GM18870 (cell line): ENCODE measurements at regions not wholly inside any gene's neighbourhood (a gene's known extent, or its start where the extent isn't known, plus 50 kb on each side); places are given as distances from the start of the nearest gene placed in this dataset.
"Not testable (repeated sequence)": the region's sequence is repeated elsewhere in the genome, so short reads cannot be mapped to it uniquely, and the experiment has no call there.

Experiments used
- ATAC-seq: cut with Tn5 transposase; IDR thresholded peaks from one replicate; pipeline ENCODE4 v1.9.1; 2021; ENCODE audit warnings: moderate library complexity; ENCODE audit not compliant: unreplicated experiment

DNA sequence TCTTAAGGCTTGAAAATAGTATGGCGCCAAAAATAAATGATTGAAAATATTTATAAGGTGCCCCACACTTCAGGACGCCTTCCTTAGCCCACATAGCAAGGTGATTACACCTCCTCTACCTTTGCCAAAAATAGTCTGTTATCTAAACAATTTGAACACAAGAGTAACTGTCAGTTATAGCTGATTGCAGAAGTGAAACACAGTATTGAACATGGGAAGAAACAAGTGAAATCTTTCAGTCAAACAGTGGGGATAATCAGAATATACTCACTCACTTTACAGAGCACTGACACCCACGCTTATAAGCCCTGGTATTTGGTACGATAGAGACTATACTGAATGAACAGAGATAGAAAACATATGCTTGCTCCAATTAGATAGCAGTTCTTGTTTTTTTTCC lies 203.1 kb downstream of the RAB38 start:
- ATAC-seq: no peak

DNA sequence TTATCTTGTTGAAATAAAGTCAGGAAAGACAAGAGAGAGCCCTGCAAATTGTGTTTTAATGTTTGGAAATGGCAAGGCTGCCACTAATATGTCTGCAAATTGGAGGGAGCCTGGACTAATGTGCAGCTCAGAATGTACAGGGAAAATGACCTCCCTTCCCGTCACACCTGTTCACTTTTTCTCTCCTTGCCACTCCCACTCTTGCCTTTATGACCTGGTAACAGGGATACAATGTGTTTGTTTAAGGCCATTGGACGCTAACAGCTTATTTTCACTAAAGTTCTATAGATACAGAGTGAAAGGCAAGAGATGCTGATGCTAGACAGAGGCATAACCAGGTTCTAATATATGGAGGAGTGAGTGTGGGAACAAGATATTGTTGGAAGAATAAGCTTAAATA lies 203.9 kb downstream of the RAB38 start:
- ATAC-seq: no peak

DNA sequence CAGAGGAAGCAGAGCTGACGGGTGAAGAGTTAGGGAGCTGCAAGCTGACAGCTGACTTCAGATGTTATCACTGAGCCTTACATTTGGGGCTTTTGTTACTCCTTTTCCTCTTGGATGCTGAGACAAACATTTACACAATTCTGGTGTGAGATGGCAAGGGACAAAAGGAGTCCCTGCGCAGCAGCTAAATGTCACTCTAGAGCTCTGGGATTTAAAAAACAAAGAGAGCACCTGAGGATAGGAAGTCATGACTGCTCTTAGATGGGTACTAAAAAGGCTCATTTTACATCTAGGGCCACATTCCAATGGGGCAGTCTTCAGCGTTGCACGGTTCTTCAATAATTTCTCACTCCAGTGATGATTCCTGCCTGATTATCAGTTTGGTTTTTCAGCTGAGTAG lies 204.5 kb downstream of the RAB38 start:
- no peak for ATAC-seq

DNA sequence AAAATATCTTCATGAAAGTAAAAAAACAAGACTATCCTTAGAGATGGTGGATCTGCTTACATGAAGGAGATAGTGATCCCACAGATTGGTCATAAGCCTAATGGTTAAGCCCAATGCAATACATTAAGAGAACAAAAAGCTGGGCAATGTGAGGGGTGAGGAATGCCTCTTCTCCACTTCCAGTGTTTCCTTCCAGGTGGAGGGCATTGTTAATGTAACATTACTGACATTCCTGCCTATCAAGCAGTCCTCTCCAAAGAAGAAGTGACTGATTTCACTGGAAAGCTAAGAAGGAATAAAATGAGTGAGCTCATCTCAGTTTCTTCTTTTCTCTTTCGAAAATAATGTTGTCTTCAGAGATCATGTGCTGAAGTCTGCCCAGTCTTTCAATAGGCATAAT lies 207.8 kb downstream of the RAB38 start:
- no peak for ATAC-seq

DNA sequence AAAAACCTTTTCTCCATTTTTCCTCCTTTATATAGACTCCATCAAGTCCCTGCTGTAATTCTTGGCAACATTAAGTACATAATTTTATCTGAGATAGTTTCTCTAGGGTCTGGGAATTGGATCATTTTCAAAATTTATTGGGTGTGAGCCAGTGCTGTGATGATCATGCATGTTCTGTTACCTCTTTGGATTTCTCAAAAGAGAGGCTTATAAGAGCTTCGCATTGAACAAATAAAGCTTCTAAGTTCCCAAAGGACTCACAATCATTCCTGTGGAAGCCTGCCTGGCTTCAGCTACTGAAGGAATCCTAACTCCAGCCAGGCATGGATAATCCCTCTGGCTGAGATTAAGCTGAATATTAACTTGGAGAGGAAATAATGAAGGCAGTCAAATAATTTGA lies 208.5 kb downstream of the RAB38 start:
- no peak for ATAC-seq

DNA sequence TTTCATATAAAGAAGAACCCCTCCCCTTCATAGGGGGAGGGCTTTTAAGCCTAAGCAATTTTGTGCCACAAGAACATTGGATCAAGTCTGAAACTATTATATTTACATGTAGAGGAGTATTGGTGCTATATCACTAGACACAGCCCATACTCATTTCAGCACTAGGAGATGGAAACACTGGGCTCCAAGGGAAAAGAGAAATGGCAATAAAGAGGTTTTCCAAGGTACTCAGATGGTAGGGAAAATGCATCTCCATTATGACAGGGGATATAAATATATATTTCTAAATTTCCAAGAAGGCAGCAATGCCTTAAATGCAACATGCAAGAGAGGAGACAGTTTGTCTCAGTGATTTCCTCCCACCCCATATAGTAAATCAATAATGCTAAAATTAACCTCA lies 209.0 kb downstream of the RAB38 start:
- ATAC-seq: no peak

DNA sequence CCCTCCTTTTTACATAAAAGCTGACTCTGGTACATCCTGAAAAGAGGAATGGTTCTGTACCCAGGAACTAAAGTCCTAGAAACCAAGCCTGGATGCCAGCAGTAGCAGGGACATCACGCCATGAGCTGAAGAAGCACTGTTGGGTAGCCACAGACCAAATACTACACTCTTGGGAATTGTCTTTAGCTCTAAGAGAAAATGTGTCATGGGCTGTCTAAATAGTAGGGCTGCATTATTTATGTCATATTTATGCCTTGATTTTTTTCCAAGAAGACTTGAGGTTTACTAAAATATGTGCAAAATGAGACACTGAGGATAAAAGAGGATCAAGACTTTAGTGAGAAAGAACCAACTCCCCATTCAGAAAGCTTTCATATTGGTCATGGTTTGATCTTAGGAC lies 213.6 kb downstream of the RAB38 start:
- no peak for ATAC-seq

DNA sequence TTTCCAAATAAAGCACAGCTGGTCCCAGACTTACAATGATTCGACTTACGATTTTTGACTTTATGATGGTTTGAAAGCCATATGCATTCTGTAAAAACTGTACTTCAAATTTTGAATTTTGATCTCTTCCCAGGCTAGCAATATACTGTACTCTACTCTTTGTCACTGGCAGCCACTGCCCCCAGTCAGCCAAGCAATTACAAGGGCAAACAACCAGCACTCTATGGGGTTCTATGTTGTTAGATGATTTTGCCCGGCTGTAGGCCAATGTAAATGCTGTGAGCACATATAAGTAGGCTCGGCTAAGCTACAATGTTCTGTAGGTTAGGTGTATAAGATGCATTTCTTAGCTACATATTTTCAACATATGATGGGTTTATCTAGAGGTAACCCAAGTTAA lies 217.3 kb downstream of the RAB38 start:
- ATAC-seq: no peak

DNA sequence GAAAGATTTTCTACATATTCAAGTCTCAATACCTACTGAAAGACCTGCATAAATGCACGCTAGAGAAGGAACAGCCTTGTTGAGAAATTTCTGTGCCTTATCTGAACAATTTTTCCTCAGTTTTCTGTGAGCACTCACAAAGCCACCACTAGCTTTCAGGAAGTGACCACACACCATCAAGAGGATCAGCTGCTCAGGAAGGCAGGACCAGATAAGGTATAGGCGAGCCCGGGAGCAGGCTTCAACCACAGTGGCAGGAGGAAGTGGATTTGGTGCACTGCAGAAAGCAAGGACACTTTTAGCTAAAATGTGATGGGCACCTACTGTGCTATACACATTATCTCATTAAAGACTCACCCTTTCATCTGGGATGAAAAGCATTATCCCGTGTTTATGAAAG lies 220.8 kb downstream of the RAB38 start:
- ATAC-seq: no peak

DNA sequence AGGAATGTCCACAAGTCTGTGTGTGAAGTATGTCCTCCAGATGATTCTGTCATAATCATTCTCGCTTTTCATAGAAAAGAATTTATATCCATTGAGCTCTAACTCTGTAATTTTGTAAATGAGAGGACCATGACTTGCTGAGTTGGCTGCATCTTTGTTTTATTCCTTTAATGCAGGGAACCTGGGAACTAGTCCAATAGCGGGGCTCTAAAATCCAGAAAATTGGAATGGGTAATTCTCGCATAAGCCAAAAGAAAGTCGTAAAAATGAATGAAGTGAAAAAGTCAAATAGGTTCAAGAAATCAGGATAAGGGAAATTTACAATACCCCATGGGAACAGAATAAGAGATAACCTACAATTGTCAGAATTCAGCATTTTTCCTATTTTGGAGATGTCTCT lies 232.5 kb downstream of the RAB38 start:
- ATAC-seq: no peak

DNA sequence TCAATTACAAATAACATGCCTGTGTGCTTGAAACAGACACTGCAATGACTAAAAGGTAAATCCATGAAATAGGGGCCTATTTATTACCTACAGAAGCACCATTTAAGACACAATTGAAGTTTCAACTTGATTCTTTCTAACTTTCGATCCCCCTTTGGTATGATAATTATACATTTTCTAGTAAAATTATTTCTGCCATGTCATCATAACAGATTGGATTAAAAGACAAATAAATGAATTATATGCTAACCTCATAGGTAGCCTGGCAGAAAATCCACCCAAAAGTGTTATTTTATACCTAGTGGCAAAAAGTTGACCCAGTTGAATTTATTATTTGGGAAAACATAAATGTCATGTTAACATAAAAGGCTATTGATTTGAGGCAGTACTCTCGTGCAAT lies 241.1 kb downstream of the RAB38 start:
- no peak for ATAC-seq

DNA sequence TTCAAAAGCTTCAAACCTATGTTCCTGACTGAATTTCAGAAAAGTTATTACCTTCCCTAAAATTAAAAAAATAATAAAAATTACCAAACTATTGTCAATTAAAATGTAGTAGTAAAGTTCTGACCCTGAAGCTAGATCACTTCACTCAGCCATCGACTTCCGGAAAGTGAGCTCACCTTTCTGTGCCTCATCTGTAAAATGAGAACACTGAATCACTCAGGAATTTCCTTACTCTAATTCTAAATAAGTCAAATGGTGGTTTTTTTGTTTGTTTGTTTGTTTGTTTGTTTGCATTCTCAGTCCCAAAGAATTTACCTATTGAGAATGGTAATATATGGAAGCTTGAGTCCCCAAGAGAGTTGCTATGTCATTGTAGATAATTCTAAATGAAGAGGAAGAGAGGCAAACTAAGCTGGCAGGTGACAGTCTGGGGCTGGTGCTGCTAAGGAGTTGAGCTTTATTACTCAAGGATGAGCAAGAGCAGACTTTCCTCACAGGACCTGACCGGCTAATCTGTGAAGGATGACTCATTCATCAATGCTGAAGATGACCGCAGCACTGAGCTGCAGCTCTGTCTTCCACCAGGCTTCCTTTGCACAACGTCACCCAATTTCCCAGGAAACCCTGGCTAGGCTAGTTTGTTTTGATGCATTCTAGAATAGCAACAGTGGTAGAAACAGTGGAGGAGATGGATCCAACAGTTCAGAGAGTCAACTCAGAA lies 248.8 kb downstream of the RAB38 start:
- ATAC-seq: no peak

DNA sequence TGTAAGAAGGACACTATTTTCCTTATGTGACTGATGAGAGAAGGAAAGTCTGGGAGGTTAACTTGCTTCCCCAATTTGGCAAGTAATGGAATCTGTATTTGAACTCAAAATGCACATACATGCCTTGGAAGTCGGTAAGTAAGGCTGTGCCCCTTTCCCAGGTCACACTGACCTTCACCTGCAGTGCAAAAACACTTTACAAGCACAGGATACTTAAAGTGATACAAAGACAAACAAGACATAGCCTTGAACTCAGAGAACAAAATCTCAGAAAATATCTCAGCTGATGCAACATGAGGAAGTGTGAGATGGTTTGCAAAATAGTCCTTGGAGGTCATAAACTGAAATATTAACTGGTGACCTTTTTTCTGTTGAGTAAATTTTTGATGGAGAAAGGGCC lies 251.1 kb downstream of the RAB38 start:
- ATAC-seq: no peak

DNA sequence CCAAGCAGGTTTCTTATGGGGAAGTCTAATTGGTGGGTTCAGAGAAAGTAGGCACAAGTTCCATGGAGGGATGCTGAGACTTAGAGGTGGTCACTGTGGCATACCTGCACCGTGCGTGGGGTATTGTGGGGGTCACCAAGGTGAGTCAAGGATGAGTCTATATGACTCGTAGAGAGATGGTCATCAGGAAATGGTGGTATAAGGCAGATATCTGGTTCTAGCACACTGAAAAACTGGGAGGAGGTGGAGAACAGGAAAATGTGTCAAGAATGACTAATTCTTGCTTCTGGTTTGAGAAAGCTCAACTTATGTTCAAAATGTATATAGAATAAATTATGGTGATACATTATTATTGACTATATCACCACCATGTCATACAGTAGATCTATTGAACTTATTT lies 258.1 kb downstream of the RAB38 start:
- no peak for ATAC-seq

DNA sequence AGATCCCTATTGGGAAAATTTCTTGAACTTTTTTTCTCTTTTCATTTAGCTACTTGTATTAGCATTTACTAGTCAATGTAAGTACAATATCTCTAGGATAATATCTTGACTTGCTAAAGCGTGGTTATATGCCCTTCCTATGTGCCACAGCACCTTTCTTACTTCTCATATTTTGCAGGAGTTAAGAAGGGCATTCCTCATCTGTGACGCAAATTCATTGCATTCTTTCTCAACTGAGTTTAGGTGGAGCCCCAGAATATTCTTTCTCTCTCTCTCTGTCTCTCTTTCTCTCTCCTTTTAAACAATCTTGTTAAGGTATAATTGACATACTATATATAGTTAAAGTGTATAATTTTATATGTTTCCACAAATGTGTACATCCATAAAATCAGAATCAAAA lies 266.1 kb downstream of the RAB38 start:
- no peak for ATAC-seq

DNA sequence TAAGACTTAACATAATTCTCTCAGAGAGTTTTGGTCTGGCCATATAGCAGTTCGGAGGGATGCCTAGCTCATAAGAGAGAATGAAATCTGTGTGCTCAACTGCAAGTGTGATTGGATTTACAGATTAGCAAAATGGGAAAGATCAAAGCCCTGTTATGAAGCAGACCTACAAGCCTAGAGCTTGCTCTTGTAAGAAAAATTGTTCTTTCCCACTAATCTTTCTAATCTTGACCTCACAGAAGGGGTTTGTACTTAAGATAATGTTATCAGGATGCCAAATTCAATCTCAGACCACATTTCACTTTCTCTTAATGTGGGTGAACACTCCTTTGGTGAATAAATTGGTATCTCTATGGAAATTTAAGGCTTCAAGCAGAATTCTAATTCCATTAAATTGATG lies 267.2 kb downstream of the RAB38 start:
- no peak for ATAC-seq

DNA sequence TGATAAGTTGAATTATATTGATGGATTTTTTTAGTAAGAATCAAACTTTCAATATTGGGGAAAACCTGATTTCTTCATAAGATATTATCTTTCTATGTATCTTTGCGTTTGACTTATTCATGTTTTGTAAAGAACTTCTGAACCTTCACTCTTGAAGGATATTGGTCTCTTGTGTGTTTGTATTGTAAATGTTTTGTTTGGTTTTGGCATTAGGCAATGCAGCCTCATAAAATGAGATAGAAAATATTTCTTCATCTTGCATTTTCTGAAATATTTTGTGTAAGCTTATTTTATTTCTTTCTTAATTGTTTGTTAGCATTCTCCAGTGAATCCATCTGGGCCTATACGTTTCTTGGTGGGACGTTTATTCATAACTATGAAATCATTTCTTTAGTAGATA lies 271.9 kb downstream of the RAB38 start:
- ATAC-seq: no peak

DNA sequence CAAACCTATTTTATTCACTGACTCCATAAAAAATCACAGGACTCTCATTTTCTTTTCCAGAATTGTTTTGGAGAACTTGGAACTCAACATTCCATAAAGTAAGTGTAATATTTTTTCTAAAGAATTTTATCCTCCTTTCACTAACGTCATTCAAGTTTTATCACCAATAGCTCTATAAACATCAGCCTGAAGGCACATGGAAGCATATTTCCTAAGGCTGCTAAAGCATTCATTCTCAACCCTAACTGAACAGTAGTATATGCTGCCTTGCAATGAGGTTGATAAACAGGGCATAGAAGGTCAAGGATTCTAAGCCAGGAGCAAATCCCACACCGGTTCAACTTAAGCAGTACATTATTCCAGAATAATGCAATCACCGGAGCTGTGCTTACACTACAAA lies 273.9 kb downstream of the RAB38 start:
- ATAC-seq: no peak

DNA sequence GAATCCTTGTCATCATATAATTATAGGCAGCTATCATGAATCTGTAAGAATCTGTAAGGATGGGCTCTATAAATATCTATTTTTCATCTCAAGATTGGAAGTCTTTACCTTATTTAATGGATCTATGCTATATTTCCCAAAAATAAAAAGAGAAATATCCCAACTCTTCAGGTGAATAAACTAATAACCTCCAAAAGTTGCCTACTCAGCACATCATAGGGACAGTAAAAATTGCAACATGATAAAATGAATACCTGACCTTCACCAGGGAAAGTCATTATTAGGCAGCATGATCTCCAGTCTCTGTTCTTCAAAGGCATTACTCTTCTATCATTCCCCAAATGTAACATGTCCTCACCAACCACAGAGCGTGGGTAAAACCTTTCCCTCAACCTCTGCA lies 277.3 kb downstream of the RAB38 start:
- no peak for ATAC-seq

DNA sequence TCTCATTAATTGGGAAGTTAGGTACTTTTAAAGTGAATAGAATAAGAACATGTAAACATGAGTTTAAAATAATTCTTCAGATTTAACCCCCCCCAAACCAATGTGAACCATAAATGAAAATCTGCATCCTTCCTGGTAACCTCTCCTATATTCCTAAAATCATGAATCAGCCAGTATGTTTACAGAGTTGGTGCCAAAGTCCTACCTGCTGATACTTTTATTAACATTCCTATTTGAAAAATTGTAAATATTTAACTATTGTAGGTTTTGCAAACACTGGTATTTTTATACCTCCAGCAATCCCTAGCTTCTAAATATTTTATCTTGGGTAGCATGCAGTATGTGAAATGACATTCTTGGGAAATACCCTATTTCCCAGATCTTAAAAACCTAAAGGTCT lies 278.2 kb downstream of the RAB38 start:
- ATAC-seq: no peak

DNA sequence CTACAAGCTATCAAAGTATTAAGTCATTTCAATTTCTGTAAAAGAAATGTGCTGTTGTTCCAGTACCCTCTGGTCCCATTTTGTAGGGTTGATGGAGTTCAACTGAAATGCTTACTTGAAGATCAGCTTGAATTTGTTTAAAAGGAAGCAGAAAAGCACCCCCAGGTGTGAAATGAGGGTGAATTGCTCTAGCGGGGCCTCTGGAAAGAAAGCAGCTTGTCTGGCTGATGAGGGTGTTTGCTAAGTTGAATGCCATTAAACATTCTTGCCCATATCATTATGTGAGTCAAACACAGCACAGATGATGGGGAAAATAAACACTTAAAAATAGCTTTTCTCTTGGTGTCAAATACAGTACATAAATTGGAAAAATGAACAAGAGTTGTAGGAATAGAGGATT lies 280.3 kb downstream of the RAB38 start:
- ATAC-seq: no peak

DNA sequence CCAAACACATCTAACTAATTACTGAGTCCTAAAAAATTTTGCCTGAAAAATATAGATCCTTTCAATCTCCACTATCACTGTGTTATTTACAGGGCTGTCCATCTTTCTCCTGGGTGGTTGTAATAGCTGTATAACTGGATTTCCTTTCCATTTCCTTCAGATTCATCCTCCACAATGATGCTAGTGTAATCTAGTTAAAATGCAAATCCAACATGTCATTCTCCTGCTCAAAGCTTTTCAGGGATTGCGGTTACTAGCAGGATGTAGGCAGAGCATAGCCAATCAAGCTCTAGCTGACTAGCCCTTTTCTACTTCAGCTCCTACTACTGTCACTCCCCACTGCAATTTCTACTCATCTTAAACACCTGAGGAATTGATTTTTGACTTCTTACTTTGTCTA lies 283.0 kb downstream of the RAB38 start:
- no peak for ATAC-seq

DNA sequence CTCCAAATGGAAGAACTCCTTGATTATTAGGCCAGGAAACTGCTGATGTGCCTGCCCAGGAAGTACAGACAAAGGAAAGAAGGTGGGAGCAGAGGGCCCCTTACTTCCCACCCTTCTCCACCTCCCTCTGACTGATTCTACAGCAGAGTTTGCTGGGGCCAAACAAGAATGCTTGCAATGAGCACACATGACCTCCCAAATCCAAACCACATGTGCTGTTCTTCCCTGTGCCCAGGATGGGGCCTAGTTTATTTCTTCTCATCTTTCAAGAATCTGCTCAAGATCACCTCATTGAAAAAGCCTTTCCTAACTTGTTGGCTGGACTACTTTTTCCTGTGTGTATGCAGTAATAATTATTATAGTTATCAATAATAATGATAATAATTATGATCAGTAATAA lies 286.1 kb downstream of the RAB38 start:
- ATAC-seq: no peak

DNA sequence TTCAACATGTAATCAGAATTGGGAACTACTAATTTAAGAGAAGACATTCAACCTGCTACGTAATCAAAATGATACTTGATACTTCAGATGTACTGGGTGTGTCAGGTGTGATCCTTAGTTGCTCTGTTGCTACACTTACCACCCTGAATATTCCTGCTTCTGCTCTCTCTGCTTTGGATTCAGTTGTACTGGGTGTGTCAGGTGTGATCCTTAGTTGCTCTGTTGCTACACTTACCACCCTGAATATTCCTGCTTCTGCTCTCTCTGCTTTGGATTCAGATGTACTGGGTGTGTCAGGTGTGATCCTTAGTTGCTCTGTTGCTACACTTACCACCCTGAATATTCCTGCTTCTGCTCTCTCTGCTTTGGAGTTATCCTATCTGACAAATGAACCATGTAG lies 290.2 kb downstream of the RAB38 start:
- not testable (repeated sequence) for ATAC-seq
